Right cardiac atrium (tissue), 5 donors: ENCODE measurements at regions not wholly inside any gene's neighbourhood (a gene's known extent, or its start where the extent isn't known, plus 50 kb on each side); places are given as distances from the start of the nearest gene placed in this dataset.

ENCODE experiments used
- ATAC-seq, 2 donors: fragments of 200-7000 bp; cut with Tn5 transposase; one replicate each; pipeline versions ENCODE4 v1.8.0 to v1.9.1; 2020; ENCODE audit warnings: moderate library complexity in 2 of 2, mild to moderate bottlenecking in 1 of 2
- DNase-seq, 3 donors: peaks; one replicate each; pipeline ENCODE4 v3.0.0-alpha.2; 2020
- H3K27ac ChIP-seq: one replicate; pipeline ENCODE4 v1.5.1; 2013; ENCODE audit warnings: mild to moderate bottlenecking, low read length, control low read depth, moderate library complexity
- H3K27me3 ChIP-seq: one replicate; pipeline ENCODE4 v1.6.1; 2013; ENCODE audit not compliant: control insufficient read depth, insufficient read depth
- H3K4me1 ChIP-seq: one replicate; pipeline ENCODE4 v1.6.1; 2013; ENCODE audit warnings: low read length; ENCODE audit not compliant: control insufficient read depth, insufficient read depth
- H3K4me3 ChIP-seq: one replicate; pipeline ENCODE4 v1.5.1; 2013; ENCODE audit warnings: low read length, control low read depth
- H3K9me3 ChIP-seq: one replicate; pipeline ENCODE4 v1.6.1; 2013; ENCODE audit warnings: low read length; ENCODE audit not compliant: control insufficient read depth
- WGBS: extraction: QIAGEN DNeasy Blood & Tissue Kit; methylation state at CpG from one replicate; pipeline ENCODE4 v1.1.7; 2013; 5-methylcytosine and 5-hydroxymethylcytosine counted together
- intact Hi-C, 4 donors: fragments of 100-400 bp; cut with DNase I; formaldehyde crosslinking; loops; one replicate each; pipeline versions ENCODE4 v1.11.0 to v1.14.0; 2022 to 2023
- donor health status: healthy with polysubstance abuse.
- donor health status: DM: no; HTN: yes; CAD: no.
- donor health status: DM: no; HTN: no; CAD: no.
- donor health status: DM: no; HTN: yes; CAD: no; lungs with severe emphysema.
- donor health status: DM: yes; HTN: yes; CAD: no.

DNA sequence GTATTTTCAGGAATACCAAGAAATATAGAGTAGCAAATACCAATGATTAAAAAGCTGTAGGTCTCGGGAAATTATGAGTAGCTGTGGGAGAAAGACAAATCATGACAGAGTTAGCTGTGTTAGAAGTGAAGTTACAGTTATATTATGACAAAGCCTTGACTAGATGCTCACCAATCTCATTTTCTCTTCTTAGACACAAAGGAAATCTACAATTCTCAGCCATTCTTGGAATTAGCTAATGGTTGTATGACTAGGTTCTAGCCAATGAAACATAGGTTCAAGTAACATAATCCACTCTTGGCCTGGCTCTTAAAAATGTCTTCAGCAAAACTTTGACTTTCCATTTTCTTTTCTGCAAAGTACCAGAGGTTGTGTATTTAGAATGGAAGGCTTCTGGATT lies 228.8 kb upstream of the MTPN start:
- 77% methylated on average over 1 of the region's 1 CpG for WGBS
- ATAC-seq (no peak), DNase-seq (no peak)
- Histone ChIP-seq H3K27me3 (no peaks in the 10 kb centered on the region), H3K4me3 (no peak overlapping the region), H3K27ac (no peak overlapping the region), H3K4me1 (no peaks in the 10 kb centered on the region), H3K9me3 (no peaks in the 10 kb centered on the region)
- intact Hi-C loops: no loop called here

DNA sequence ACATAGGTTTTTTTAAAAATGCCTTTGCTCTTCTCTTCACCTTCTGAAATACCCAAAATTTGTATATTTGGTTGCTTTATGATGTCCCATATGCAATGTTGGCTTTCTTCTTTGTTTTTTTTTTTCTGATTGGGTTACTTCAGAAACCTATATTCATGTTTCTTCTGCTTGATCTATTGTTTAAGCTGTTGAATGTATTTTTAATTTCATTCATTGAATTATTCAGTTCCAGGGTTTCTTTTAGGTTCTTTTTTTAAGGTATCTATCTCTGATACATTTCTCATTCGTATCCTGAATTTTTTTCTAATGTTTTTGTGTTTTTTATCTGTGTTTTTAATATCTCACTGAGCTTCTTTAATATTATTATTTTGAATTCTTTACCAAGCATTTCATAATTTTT lies 221.0 kb upstream of the MTPN start:
- H3K4me3 ChIP-seq: no peak overlapping the region
- no peaks in the 10 kb centered on the region for H3K4me1 ChIP-seq
- H3K27ac ChIP-seq: no peak overlapping the region
- no peak for ATAC-seq
- no peak for DNase-seq
- no peaks in the 10 kb centered on the region for H3K9me3 ChIP-seq
- intact Hi-C loops: no loop called here
- 62% methylated on average over 1 of the region's 1 CpG for WGBS
- no peaks in the 10 kb centered on the region for H3K27me3 ChIP-seq

DNA sequence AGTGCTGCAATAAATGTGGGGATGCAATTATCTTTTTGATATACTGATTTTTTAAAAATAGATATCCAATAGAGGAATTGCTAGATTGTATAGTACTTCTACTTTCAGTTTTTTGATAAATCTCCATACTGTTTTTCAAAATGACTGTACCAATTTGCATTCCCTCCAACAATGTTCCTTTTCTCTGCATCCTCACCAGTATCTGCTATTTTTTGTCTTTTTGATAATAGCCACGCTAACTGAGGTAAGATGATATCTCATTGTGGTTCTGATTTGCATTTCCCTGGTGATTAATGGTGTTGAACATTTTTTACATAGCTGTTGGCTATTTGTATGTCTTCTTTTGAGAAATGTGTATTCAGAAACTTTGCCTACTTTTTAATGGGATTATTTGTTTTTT lies 217.7 kb upstream of the MTPN start:
- WGBS: 77% methylated on average over 1 of the region's 1 CpG
- Histone ChIP-seq H3K27ac (no peak overlapping the region), H3K4me1 (no peaks in the 10 kb centered on the region), H3K4me3 (no peak overlapping the region), H3K9me3 (no peaks in the 10 kb centered on the region), H3K27me3 (no peaks in the 10 kb centered on the region)
- no peak for ATAC-seq
- no peak for DNase-seq
- intact Hi-C loops: no loop called here

DNA sequence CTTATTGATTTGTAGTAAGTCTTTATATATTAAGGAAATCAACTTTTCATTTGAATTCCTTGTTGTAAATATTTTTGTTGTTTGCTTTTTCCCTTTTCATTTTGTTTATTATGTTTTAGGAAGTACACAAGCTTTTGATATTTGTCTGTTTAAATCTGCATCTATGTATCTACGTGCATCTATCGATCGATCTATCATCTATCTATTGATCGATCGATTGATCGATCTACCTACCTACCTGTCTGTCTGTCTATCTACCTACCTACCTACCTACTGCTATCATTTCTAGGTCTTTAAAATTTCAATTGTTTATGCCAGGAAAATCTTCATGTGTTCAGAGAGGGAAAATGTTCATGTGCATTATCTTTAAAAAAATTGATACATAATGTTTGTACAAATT lies 216.8 kb upstream of the MTPN start:
- ATAC-seq (no peak), DNase-seq (no peak)
- no peak overlapping the region for H3K27ac ChIP-seq
- H3K9me3 ChIP-seq: no peaks in the 10 kb centered on the region
- 86% methylated on average over 6 of the region's 6 CpGs for WGBS
- no peaks in the 10 kb centered on the region for H3K27me3 ChIP-seq
- no peak overlapping the region for H3K4me3 ChIP-seq
- intact Hi-C loops: no loop called here
- no peaks in the 10 kb centered on the region for H3K4me1 ChIP-seq

DNA sequence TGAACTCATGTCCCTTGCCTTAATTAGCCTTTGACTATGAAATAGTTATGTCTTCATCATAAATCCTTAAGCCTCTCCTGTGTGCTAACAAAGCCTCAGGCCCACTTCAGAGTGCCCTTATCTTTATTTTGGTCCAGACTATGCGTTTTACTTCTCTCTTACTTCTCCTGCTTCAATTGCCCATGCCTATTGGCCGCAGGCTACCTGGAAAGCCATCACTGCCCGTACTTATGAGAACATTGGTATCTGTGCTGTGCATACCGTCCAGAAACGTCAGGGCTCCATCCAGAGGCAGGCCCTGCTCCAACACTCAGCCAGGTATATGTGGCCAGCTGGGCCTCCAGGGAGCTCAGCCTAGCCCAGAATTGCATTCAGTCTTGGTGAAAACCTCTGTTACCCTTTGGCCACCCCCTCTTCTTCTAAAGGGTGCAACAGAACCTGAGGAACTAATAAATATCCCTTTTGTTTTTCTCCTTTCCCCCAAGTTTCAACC lies 212.4 kb upstream of the MTPN start:
- 84% methylated on average over 5 of the region's 5 CpGs for WGBS
- ATAC-seq: no peak

DNA sequence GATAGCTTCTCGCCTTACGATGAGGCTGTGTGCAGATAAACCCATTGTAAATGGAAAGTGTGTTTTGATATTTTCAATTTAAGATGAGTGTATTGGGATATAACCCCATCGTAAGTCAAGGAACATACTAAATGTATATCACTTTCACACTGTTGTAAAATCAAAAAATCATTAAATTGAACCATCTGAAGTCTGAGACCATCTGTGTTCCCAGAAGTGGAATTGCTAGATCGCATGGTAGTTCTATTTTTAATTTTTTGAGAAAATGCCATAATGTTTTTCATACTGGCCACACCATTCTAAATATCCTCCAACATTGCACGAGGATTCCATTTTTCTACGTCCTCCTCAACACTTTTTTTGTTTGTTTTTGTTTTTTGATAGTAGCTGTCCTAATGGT lies 209.1 kb upstream of the MTPN start:
- 86% methylated on average over 6 of the region's 6 CpGs for WGBS
- Histone ChIP-seq H3K27ac (no peak overlapping the region), H3K4me1 (no peaks in the 10 kb centered on the region), H3K4me3 (no peak overlapping the region), H3K27me3 (no peaks in the 10 kb centered on the region), H3K9me3 (no peaks in the 10 kb centered on the region)
- DNase-seq: no peak
- intact Hi-C loops: no loop called here
- ATAC-seq: no peak

More for the DNA sequence above, 212.4 kb upstream of the MTPN start:
- DNase-seq: no peak
- no peaks in the 10 kb centered on the region for H3K9me3 ChIP-seq
- no peak overlapping the region for H3K27ac ChIP-seq
- no peaks in the 10 kb centered on the region for H3K27me3 ChIP-seq
- no peak overlapping the region for H3K4me3 ChIP-seq
- intact Hi-C loops: no loop called here
- no peaks in the 10 kb centered on the region for H3K4me1 ChIP-seq

DNA sequence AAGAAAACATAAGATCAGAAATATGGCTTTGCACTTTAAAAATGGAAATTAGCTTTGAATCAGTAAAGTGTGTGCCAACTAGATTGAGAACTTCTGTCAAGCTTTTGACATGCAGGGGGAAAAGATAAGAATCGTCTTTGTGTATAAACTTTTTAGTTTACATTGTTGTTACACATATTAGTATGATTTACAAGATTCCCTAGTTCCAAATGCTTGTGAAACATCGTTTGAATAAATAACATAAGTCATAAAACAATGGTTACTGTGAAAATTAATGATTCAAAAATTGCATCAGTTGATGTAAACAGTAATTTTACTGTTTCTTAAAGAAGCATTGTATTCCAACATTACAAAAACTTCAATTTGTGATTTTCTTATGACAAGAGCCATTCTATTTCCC lies 207.6 kb upstream of the MTPN start:
- WGBS: 50% methylated on average over 2 of the region's 2 CpGs
- Histone ChIP-seq H3K27me3 (no peaks in the 10 kb centered on the region), H3K27ac (no peak overlapping the region), H3K9me3 (no peaks in the 10 kb centered on the region), H3K4me3 (no peak overlapping the region), H3K4me1 (no peaks in the 10 kb centered on the region)
- ATAC-seq: no peak
- DNase-seq: no peak
- intact Hi-C loops: no loop called here

DNA sequence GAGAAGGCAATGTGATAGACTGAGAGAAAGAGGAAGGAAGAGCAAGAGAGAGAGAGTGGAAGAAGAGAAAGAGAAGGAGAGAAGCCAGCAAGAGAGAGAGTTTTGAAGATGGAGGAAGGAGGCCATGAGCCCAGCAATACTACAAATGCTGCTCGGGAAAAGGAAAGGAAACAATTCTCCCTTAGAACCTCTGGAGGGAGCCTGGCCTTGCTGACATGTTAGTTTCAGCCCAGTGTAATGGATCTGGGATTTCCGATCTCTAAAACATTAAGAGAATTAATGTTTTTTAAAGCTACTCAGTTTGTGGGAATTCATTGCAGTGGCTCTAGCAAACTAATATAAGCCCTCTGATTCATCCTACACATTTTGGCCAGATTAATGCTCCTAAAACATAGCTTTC lies 206.8 kb upstream of the MTPN start:
- H3K27me3 ChIP-seq: no peaks in the 10 kb centered on the region
- intact Hi-C loops: no loop called here
- DNase-seq (no peak), ATAC-seq (no peak)
- no peaks in the 10 kb centered on the region for H3K4me1 ChIP-seq
- 39% methylated on average over 2 of the region's 2 CpGs for WGBS
- H3K9me3 ChIP-seq: no peaks in the 10 kb centered on the region
- H3K4me3 ChIP-seq: no peak overlapping the region
- H3K27ac ChIP-seq: no peak overlapping the region

DNA sequence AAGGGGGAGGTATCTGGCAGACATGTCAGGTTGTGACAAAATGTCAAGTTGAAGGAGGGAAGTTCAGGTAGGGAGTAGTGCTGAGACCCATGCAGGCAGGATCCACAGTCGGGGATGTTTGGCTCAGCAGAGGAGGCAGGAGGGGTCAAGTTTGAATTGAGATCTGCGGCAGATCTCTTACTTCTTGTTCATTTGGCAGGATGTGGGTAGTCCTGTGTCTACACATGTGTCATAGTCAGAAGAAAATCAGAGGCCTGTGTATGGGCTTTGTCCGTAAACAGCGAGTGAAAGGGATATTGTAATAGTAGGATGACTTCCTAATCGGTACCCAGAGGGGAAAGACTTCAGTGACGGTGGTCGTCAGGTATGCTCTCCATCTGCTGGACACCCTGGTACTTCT lies 203.8 kb upstream of the MTPN start:
- H3K27ac ChIP-seq: no peak overlapping the region
- no peak overlapping the region for H3K4me3 ChIP-seq
- ATAC-seq: no peak
- no peaks in the 10 kb centered on the region for H3K9me3 ChIP-seq
- WGBS: 77% methylated on average over 7 of the region's 7 CpGs
- H3K27me3 ChIP-seq: no peaks in the 10 kb centered on the region
- no peak for DNase-seq
- no peaks in the 10 kb centered on the region for H3K4me1 ChIP-seq
- intact Hi-C loops: no loop called here

DNA sequence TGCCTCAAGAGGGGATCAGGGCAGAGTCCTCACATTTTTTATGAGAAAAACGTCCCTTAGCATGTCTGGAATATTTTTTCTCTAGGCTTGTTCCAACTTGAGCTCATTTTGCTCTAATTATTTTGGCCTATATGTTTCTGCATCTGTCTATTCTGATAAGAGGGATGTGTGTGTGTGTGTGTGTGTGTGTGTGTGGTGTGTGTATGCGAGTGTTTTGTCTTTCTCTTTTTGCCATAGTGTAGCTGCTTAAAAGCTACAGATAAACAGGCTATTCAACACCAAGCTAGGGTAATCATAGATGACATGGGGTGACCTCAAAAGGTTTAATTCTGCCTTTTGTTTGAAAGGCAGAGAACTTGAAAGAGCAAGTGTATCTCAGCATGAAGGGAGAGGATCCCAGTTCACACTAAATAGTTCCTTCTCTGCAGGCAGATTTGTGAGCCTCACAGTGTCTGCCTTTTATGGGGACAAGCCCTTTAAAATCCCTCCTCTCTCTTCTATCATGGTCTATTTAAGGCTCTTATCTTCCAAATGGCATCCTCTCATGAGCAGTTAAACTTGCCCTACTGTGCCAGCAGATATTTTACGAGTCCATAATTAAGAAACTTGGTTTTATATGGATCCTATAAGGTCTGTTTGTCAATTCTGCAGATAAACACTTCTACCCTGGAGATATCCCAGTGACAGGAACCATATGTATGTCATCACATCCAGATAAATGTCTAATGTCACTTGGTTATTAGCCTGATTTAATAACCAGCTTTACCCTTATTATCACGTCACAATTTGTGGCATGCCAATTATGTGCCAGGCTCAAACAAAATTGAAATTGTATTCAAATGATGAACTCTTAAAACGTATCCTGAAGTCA lies 202.9 kb upstream of the MTPN start:
- Histone ChIP-seq H3K9me3 (no peaks in the 10 kb centered on the region), H3K4me3 (no peak overlapping the region), H3K27me3 (no peaks in the 10 kb centered on the region), H3K27ac (peak overlapping the region; percentile 48), H3K4me1 (no peaks in the 10 kb centered on the region)
- ATAC-seq (peak in 1 of 2 donors; percentile 69), DNase-seq (no peak)
- intact Hi-C loops: no loop called here
- 26% methylated on average over 5 of the region's 5 CpGs for WGBS

DNA sequence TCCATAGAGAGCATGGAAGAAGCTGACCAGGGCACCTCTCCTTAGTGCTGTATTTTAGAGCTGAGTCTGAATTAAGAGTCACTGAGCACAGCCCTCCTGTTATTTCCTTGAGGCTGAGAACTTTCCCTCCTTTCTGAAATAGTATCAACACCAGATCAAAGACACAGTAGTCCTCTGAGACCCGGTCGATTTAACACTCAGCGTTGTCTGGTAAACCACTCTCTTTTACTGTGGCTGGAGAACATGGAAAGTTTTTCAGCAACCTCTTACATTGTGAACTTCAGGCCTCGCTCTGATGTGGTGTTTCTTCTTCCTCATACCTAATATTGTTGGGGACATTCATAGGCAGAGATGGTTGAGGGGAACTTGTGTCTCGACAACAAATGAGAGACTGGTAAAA lies 202.0 kb upstream of the MTPN start:
- intact Hi-C loops: no loop called here
- H3K27ac ChIP-seq: no peak overlapping the region
- WGBS: 69% methylated on average over 5 of the region's 5 CpGs

More for the DNA sequence above, 202.0 kb upstream of the MTPN start:
- ATAC-seq (no peak), DNase-seq (no peak)
- Histone ChIP-seq H3K4me3 (no peak overlapping the region), H3K9me3 (no peaks in the 10 kb centered on the region), H3K4me1 (no peaks in the 10 kb centered on the region), H3K27me3 (no peaks in the 10 kb centered on the region)
